ENCODE measurements at regions not wholly inside any gene's neighbourhood (a gene's known extent, or its start where the extent isn't known, plus 50 kb on each side); places are given as distances from the start of the nearest gene placed in this dataset.

DNA sequence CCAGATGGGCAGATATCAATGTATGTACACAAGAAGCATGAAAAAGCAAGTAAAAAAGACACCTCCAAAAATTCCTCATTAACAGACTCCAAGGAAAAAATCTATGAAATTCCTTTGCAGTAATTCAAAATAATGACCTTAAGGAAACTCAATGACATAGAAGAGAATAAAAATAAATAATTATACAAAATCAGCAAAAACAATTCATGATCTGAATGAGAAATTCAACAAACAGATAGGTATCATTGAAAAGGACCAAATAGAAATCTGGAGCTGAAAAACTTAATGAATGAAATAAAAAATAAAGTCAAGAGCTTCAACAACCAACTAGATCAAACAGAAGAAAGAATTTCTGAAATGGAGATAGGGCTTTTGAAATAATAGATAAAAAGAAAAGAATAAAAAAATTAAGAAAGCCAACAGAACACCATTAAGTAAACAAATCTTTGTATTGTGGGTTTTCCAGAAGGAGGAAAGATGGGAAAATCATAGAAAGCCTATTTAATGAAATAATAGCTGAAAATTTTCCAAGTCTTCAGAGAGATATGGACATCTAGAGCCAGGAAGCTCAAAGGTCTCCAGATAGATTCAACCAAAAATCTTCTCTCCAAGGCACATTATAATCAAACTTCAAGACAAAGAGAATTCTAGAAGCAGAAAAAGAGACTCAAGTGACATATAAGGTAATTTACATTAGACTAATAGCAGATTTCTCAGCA, 52.0 kb upstream of the KCNK1 start:
- CTCF ChIA-PET = no interaction called here
- TF ChIP-seq ZNF121 (CRISPR knock-in tag; IDR thresholded peaks at IDR 0.05) (no peak), NR1H2 (CRISPR knock-in tag; IDR thresholded peaks at IDR 0.05) (no peak), MYBL2 (CRISPR knock-in tag; IDR thresholded peaks at IDR 0.05) (no peak), ZNF232 (CRISPR knock-in tag; IDR thresholded peaks at IDR 0.05) (no peak), ZMAT4 (CRISPR knock-in tag; IDR thresholded peaks at IDR 0.05) (no peak), ZNF396 (CRISPR knock-in tag; IDR thresholded peaks at IDR 0.05; ENCODE audit: borderline replicate concordance) (no peak), NR3C1 (CRISPR knock-in tag; conservative IDR thresholded peaks at IDR 0.05; ENCODE audit: low read depth) (no peak), ZNF281 (CRISPR knock-in tag; IDR thresholded peaks at IDR 0.05) (no peak), ATF2 (CRISPR knock-in tag; IDR thresholded peaks at IDR 0.05; ENCODE audit: borderline replicate concordance, low read depth) (no peak), HMGA2 (CRISPR knock-in tag; IDR thresholded peaks at IDR 0.05) (no peak), NR2C2 (CRISPR knock-in tag; IDR thresholded peaks at IDR 0.05) (no peak)
- TF ChIP-seq, protein P1, sequence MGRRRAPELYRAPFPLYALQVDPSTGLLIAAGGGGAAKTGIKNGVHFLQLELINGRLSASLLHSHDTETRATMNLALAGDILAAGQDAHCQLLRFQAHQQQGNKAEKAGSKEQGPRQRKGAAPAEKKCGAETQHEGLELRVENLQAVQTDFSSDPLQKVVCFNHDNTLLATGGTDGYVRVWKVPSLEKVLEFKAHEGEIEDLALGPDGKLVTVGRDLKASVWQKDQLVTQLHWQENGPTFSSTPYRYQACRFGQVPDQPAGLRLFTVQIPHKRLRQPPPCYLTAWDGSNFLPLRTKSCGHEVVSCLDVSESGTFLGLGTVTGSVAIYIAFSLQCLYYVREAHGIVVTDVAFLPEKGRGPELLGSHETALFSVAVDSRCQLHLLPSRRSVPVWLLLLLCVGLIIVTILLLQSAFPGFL (CRISPR knock-in tag; IDR thresholded peaks at IDR 0.05; ENCODE audit: borderline replicate concordance) = no peak
- TF ChIP-seq, protein P2, sequence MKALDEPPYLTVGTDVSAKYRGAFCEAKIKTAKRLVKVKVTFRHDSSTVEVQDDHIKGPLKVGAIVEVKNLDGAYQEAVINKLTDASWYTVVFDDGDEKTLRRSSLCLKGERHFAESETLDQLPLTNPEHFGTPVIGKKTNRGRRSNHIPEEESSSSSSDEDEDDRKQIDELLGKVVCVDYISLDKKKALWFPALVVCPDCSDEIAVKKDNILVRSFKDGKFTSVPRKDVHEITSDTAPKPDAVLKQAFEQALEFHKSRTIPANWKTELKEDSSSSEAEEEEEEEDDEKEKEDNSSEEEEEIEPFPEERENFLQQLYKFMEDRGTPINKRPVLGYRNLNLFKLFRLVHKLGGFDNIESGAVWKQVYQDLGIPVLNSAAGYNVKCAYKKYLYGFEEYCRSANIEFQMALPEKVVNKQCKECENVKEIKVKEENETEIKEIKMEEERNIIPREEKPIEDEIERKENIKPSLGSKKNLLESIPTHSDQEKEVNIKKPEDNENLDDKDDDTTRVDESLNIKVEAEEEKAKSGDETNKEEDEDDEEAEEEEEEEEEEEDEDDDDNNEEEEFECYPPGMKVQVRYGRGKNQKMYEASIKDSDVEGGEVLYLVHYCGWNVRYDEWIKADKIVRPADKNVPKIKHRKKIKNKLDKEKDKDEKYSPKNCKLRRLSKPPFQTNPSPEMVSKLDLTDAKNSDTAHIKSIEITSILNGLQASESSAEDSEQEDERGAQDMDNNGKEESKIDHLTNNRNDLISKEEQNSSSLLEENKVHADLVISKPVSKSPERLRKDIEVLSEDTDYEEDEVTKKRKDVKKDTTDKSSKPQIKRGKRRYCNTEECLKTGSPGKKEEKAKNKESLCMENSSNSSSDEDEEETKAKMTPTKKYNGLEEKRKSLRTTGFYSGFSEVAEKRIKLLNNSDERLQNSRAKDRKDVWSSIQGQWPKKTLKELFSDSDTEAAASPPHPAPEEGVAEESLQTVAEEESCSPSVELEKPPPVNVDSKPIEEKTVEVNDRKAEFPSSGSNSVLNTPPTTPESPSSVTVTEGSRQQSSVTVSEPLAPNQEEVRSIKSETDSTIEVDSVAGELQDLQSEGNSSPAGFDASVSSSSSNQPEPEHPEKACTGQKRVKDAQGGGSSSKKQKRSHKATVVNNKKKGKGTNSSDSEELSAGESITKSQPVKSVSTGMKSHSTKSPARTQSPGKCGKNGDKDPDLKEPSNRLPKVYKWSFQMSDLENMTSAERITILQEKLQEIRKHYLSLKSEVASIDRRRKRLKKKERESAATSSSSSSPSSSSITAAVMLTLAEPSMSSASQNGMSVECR (CRISPR knock-in tag; IDR thresholded peaks at IDR 0.05; ENCODE audit: borderline replicate concordance) = no peak
- TF ChIP-seq, protein P3, sequence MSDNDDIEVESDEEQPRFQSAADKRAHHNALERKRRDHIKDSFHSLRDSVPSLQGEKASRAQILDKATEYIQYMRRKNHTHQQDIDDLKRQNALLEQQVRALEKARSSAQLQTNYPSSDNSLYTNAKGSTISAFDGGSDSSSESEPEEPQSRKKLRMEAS (CRISPR knock-in tag; IDR thresholded peaks at IDR 0.05) = no peak
- TF ChIP-seq, protein P4, sequence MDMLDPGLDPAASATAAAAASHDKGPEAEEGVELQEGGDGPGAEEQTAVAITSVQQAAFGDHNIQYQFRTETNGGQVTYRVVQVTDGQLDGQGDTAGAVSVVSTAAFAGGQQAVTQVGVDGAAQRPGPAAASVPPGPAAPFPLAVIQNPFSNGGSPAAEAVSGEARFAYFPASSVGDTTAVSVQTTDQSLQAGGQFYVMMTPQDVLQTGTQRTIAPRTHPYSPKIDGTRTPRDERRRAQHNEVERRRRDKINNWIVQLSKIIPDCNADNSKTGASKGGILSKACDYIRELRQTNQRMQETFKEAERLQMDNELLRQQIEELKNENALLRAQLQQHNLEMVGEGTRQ (CRISPR knock-in tag; IDR thresholded peaks at IDR 0.05) = no peak
- H3K9me3 Mint-ChIP-seq = peaks cover 27% of the 10 kb centered on the region

More for the DNA sequence above, 52.0 kb upstream of the KCNK1 start:
- Mint-ChIP-seq H3K36me3 (no peaks in the 10 kb centered on the region; the same call in 1 of the 2 replicates), H3K27ac (no peak overlapping the region), H3K4me1 (no peaks in the 10 kb centered on the region), H3K27me3 (ENCODE audit: low read depth) (peaks cover 4% of the 10 kb centered on the region; the same call in 1 of the 2 replicates), H3K4me3 (no peak overlapping the region)
- POLR2A ChIA-PET = interaction anchor here (0.6 kb wide), 1 partner anchor 66 kb away, joined by 3 read pairs; no protein-coding TSS in a partner anchor
- ATAC-seq (no peak), DNase-seq (ENCODE audit: low spot score) (no peak)
